CD4-positive, alpha-beta T cell treated with Interleukin-6 at 100 ng/mL for 8 hours (primary cell): ENCODE measurements at regions not wholly inside any gene's neighbourhood (a gene's known extent, or its start where the extent isn't known, plus 50 kb on each side); places are given as distances from the start of the nearest gene placed in this dataset.
"Not testable (repeated sequence)": the region's sequence is repeated elsewhere in the genome, so short reads cannot be mapped to it uniquely, and the experiment has no call there.

Experiments used
- DNase-seq: peaks from one replicate; pipeline ENCODE4 v3.0.0-alpha.2; 2020; ENCODE audit warnings: mixed read lengths, low spot score

- DNase-seq, result no peak
These were observed 120.6 kb downstream of the TMEM167A start for GRCh38 chr5:82956600-82956999.

- DNase-seq, result no peak
These were observed 124.9 kb downstream of the TMEM167A start for GRCh38 chr5:82952326-82952725.

GRCh38 chr5:82944267-82944666 is 132.9 kb downstream of the TMEM167A start:
- DNase-seq, result not testable (repeated sequence)

- DNase-seq, result no peak
These were observed 134.9 kb downstream of the TMEM167A start for GRCh38 chr5:82942083-82942881.

GRCh38 chr5:82938901-82939725 is 138.1 kb downstream of the TMEM167A start:
- no peak for DNase-seq

GRCh38 chr5:82932473-82933220 is 144.5 kb downstream of the TMEM167A start:
- DNase-seq, result not testable (repeated sequence)

GRCh38 chr5:82931110-82931509 is 146.1 kb downstream of the TMEM167A start:
- DNase-seq, result no peak

GRCh38 chr5:82925061-82925411 is 152.2 kb downstream of the TMEM167A start:
- DNase-seq, result no peak

- no peak for DNase-seq
These were observed 152.8 kb downstream of the TMEM167A start for GRCh38 chr5:82924226-82925060.

GRCh38 chr5:82922086-82922734 is 155.0 kb downstream of the TMEM167A start:
- DNase-seq, result no peak

- DNase-seq, result no peak
These were observed 158.7 kb downstream of the TMEM167A start for GRCh38 chr5:82918311-82919031.

GRCh38 chr5:82917584-82917983 is 159.6 kb downstream of the TMEM167A start:
- DNase-seq, result no peak

GRCh38 chr5:82913971-82914370 is 163.2 kb downstream of the TMEM167A start:
- no peak for DNase-seq

- no peak for DNase-seq
These were observed 164.7 kb downstream of the TMEM167A start for GRCh38 chr5:82912462-82912861.

- no peak for DNase-seq
These were observed 165.3 kb downstream of the TMEM167A start for GRCh38 chr5:82911910-82912309.

GRCh38 chr5:82910905-82911304 is 166.3 kb downstream of the TMEM167A start:
- no peak for DNase-seq

- DNase-seq, result no peak
These were observed 166.7 kb downstream of the TMEM167A start for GRCh38 chr5:82910491-82910890.

GRCh38 chr5:82909771-82910170 is 167.4 kb downstream of the TMEM167A start:
- no peak for DNase-seq

- no peak for DNase-seq
These were observed 171.2 kb downstream of the TMEM167A start for GRCh38 chr5:82905986-82906385.

- no peak for DNase-seq
These were observed 175.8 kb downstream of the TMEM167A start for GRCh38 chr5:82901281-82901888.
